SU-DHL-6 (cell line): ENCODE measurements at regions not wholly inside any gene's neighbourhood (a gene's known extent, or its start where the extent isn't known, plus 50 kb on each side); places are given as distances from the start of the nearest gene placed in this dataset.

Experiments used
- CTCF ChIP-seq: fragments of 200-600 bp; sonication (generic); IDR thresholded peaks from one replicate; pipeline ENCODE4 v1.5.1; 2017; ENCODE audit warnings: antibody characterized with exemption, mild to moderate bottlenecking, low read length, moderate library complexity; ENCODE audit not compliant: insufficient read depth, poor library complexity, severe bottlenecking
- EZH2phosphoT487 ChIP-seq: fragments of 200-600 bp; sonication (generic), shearing (Covaris generic); conservative IDR thresholded peaks from 2 replicates; pipeline ENCODE4 v1.6.1; 2018; ENCODE audit warnings: mild to moderate bottlenecking, antibody characterized with exemption, low read length, moderate library complexity, mixed read lengths

GRCh38 chr14:84575681-84576080, 954.3 kb upstream of the FLRT2 start:
- TF ChIP-seq EZH2phosphoT487 (no peak), CTCF (no peak)
